ENCODE measurements at regions not wholly inside any gene's neighbourhood (a gene's known extent, or its start where the extent isn't known, plus 50 kb on each side); places are given as distances from the start of the nearest gene placed in this dataset.

- TF ChIP-seq FOXM1 (IDR thresholded peaks at IDR 0.05; ENCODE audit: borderline replicate concordance), result no peak
- TF ChIP-seq LEF1 (IDR thresholded peaks at IDR 0.05; ENCODE audit: borderline replicate concordance), result no peak
- TF ChIP-seq L3MBTL2 (conservative IDR thresholded peaks at IDR 0.05), result no peak
- no peak for TF ChIP-seq FOXK2 (IDR thresholded peaks at IDR 0.05)
- no peak for TF ChIP-seq BHLHE40 (IDR thresholded peaks at IDR 0.05; ENCODE audit: borderline replicate concordance)
- no peak for TF ChIP-seq FOXA1 (IDR thresholded peaks at IDR 0.05)
- no peak for TF ChIP-seq SUZ12 (IDR thresholded peaks at IDR 0.05)
- no peak for TF ChIP-seq PKNOX1 (IDR thresholded peaks at IDR 0.05)
Measured at GRCh38 chr7:15743926-15744480, 57.5 kb upstream of the MEOX2 start.
